ENCODE measurements at regions not wholly inside any gene's neighbourhood (a gene's known extent, or its start where the extent isn't known, plus 50 kb on each side); places are given as distances from the start of the nearest gene placed in this dataset.

DNA sequence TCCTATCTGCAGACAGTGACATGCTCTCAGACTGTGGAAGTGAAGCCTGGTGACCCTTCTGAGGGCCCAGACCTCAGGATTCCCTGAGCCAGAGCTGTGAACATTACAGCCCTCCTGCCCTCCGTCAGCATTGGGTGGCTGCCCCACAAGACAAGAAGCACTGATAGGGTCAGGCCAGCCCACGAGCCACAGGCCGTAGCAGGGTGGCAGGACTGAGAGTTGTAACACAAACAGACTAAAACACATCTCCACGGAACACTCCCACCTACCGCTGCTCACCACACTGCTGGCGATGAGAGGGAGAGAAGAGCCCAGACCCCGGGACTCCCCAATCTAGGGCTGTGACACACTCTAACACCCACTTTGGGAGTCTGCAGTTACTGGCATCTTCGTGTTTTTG is 264.8 kb upstream of the FSIP2 start:
- no peak overlapping the region for H3K9ac ChIP-seq
- no peak overlapping the region for H3K4me3 ChIP-seq
- Mint-ChIP-seq H3K36me3 (no peaks in the 10 kb centered on the region), H3K27me3 (ENCODE audit: insufficient read depth, low read depth) (peaks cover 2% of the 10 kb centered on the region), H3K4me1 (peaks cover 23% of the 10 kb centered on the region), H3K9me3 (no peaks in the 10 kb centered on the region), H3K4me3 (no peak overlapping the region), H3K27ac (no peak overlapping the region)
- no peak overlapping the region for H3K4me2 ChIP-seq
- TF ChIP-seq, protein P1, sequence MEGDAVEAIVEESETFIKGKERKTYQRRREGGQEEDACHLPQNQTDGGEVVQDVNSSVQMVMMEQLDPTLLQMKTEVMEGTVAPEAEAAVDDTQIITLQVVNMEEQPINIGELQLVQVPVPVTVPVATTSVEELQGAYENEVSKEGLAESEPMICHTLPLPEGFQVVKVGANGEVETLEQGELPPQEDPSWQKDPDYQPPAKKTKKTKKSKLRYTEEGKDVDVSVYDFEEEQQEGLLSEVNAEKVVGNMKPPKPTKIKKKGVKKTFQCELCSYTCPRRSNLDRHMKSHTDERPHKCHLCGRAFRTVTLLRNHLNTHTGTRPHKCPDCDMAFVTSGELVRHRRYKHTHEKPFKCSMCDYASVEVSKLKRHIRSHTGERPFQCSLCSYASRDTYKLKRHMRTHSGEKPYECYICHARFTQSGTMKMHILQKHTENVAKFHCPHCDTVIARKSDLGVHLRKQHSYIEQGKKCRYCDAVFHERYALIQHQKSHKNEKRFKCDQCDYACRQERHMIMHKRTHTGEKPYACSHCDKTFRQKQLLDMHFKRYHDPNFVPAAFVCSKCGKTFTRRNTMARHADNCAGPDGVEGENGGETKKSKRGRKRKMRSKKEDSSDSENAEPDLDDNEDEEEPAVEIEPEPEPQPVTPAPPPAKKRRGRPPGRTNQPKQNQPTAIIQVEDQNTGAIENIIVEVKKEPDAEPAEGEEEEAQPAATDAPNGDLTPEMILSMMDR (IDR thresholded peaks at IDR 0.05) = no peak
- peaks cover 10% of the 10 kb centered on the region for H3F3A ChIP-seq (ENCODE audit: low read depth)
- H3K36me3 ChIP-seq = no peaks in the 10 kb centered on the region
- H3K27me3 ChIP-seq = no peaks in the 10 kb centered on the region
- no peak for DNase-seq (ENCODE audit: low spot score)
- H3K79me2 ChIP-seq (ENCODE audit: low read depth) = no peaks in the 10 kb centered on the region
- H3K4me1 ChIP-seq = peaks cover 13% of the 10 kb centered on the region
- peak overlapping the region; percentile 50 for H3K27ac ChIP-seq
- H3K9me3 ChIP-seq (ENCODE audit: low read depth) = no peaks in the 10 kb centered on the region
- no peak overlapping the region for H2AFZ ChIP-seq (replicated peaks)
- peaks cover 20% of the 10 kb centered on the region for H4K20me1 ChIP-seq (ENCODE audit: low read depth)

DNA sequence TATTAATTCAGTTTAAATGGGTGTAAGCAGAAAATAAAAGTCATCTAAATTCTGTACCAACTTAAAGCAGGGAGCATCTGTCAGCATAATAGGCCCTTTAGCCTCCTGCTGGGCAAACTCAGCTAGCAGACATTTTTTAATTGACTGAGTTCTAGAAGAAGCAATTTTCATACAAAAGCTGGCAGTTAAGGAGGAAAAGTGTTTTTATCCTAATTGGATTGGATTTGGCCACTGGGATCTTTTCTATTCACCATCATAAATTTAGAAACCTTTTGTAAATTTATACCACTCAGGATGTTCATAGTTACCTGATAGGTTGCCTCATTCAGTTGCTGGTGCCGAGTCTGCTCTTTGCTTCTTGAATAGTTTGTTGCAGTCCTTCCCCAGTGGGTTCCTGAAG is 262.7 kb upstream of the FSIP2 start:
- H3K27me3 Mint-ChIP-seq (ENCODE audit: insufficient read depth, low read depth) = peaks cover 2% of the 10 kb centered on the region
- no peaks in the 10 kb centered on the region for H3K9me3 ChIP-seq (ENCODE audit: low read depth)
- no peaks in the 10 kb centered on the region for H3K79me2 ChIP-seq (ENCODE audit: low read depth)
- no peak overlapping the region for H3K4me3 ChIP-seq
- H3K27ac Mint-ChIP-seq = no peak overlapping the region
- no peaks in the 10 kb centered on the region for H3K27me3 ChIP-seq
- no peaks in the 10 kb centered on the region for H3K36me3 Mint-ChIP-seq
- H2AFZ ChIP-seq (replicated peaks) = no peak overlapping the region
- no peaks in the 10 kb centered on the region for H3K36me3 ChIP-seq
- peak overlapping the region; percentile 59 for H3K27ac ChIP-seq
- H3K4me2 ChIP-seq = peak overlapping the region; percentile 45
- peaks cover 22% of the 10 kb centered on the region for H4K20me1 ChIP-seq (ENCODE audit: low read depth)
- DNase-seq (ENCODE audit: low spot score) = peak; percentile 49
- H3K4me1 Mint-ChIP-seq = peaks cover 26% of the 10 kb centered on the region
- H3K4me1 ChIP-seq = peaks cover 13% of the 10 kb centered on the region
- peaks cover 10% of the 10 kb centered on the region for H3F3A ChIP-seq (ENCODE audit: low read depth)
- TF ChIP-seq, protein P1 (IDR thresholded peaks at IDR 0.05) = peak; percentile 5
- no peak for TF ChIP-seq EZH2 (IDR thresholded peaks at IDR 0.05)
- no peaks in the 10 kb centered on the region for H3K9me3 Mint-ChIP-seq
- no peak overlapping the region for H3K9ac ChIP-seq
- no peak overlapping the region for H3K4me3 Mint-ChIP-seq

DNA sequence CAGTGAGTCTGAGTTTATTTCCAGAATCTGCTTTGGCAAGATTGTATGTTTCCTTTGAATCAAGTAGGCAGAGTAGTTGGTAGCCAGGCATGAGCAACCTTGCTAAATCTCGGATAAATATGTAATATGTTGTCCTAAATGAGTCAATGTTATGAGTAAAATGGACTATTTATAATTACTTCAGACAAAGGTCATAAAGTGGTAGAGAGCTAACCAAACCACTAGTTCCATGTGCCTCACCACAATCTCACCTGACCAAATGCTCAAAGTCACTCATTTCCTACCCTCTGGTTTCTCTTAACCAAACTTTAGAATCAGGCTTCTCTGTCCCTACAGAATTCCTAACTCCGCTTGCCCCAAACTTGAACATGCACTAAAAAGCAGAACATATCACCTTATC is 261.2 kb upstream of the FSIP2 start:
- Mint-ChIP-seq H3K27ac (no peak overlapping the region), H3K4me3 (no peak overlapping the region), H3K4me1 (peaks cover 26% of the 10 kb centered on the region), H3K27me3 (ENCODE audit: insufficient read depth, low read depth) (peaks cover 2% of the 10 kb centered on the region), H3K9me3 (no peaks in the 10 kb centered on the region), H3K36me3 (no peaks in the 10 kb centered on the region)
- Histone ChIP-seq H3K9ac (no peak overlapping the region), H2AFZ (replicated peaks) (no peak overlapping the region), H3K4me3 (no peak overlapping the region), H3K4me1 (peaks cover 13% of the 10 kb centered on the region), H3K4me2 (no peak overlapping the region), H3K27me3 (no peaks in the 10 kb centered on the region), H3F3A (ENCODE audit: low read depth) (peaks cover 10% of the 10 kb centered on the region), H4K20me1 (ENCODE audit: low read depth) (peaks cover 22% of the 10 kb centered on the region), H3K36me3 (no peaks in the 10 kb centered on the region), H3K9me3 (ENCODE audit: low read depth) (no peaks in the 10 kb centered on the region), H3K79me2 (ENCODE audit: low read depth) (no peaks in the 10 kb centered on the region), H3K27ac (no peak overlapping the region)
- TF ChIP-seq EZH2phosphoT487 (IDR thresholded peaks at IDR 0.05) (no peak), EZH2 (IDR thresholded peaks at IDR 0.05) (no peak)
- TF ChIP-seq, protein P1 (IDR thresholded peaks at IDR 0.05) = no peak
- no peak for DNase-seq (ENCODE audit: low spot score)

DNA sequence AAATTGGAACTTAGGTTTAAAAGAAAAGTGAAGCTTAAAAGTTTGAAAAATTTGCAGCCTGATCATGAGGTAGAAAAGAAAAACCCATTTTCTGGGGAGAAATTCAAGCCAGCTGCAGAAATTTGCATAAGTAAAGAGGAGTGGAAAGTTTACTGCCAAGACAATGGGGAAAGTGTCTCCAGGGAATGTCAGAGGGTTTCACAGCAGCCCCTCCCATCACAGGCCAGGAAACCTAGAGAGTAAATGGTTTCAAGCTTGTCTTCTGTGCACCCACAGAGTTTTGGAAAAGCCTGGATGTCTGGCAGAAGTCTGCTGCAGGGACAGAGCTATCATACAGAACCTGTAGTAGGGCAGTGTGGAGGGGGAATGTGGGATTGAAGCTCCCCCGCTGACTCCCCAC is 254.0 kb upstream of the FSIP2 start:
- TF ChIP-seq, protein P1 (IDR thresholded peaks at IDR 0.05) = no peak
- TF ChIP-seq EZH2 (IDR thresholded peaks at IDR 0.05) = no peak
- TF ChIP-seq EZH2phosphoT487 (IDR thresholded peaks at IDR 0.05) = no peak
- H3K9me3 Mint-ChIP-seq = peaks cover 3% of the 10 kb centered on the region
- Histone ChIP-seq H3K27me3 (no peaks in the 10 kb centered on the region), H3K4me2 (no peak overlapping the region), H2AFZ (replicated peaks) (no peak overlapping the region), H3K4me1 (peaks cover 9% of the 10 kb centered on the region), H3K9me3 (ENCODE audit: low read depth) (no peaks in the 10 kb centered on the region), H3K27ac (no peak overlapping the region), H3K4me3 (no peak overlapping the region), H3K79me2 (ENCODE audit: low read depth) (no peaks in the 10 kb centered on the region), H3K9ac (no peak overlapping the region), H3K36me3 (no peaks in the 10 kb centered on the region), H4K20me1 (ENCODE audit: low read depth) (no peaks in the 10 kb centered on the region), H3F3A (ENCODE audit: low read depth) (no peaks in the 10 kb centered on the region)
- peaks cover 15% of the 10 kb centered on the region for H3K36me3 Mint-ChIP-seq
- H3K27ac Mint-ChIP-seq = no peak overlapping the region
- H3K4me1 Mint-ChIP-seq = peaks cover under 1% of the 10 kb centered on the region
- peak; percentile 29 for DNase-seq (ENCODE audit: low spot score)
- H3K27me3 Mint-ChIP-seq (ENCODE audit: insufficient read depth, low read depth) = no peaks in the 10 kb centered on the region
- H3K4me3 Mint-ChIP-seq = no peak overlapping the region
